ENCODE measurements at regions not wholly inside any gene's neighbourhood (a gene's known extent, or its start where the extent isn't known, plus 50 kb on each side); places are given as distances from the start of the nearest gene placed in this dataset.

GRCh38 chr2:236852977-236853374 lies 232.7 kb upstream of the COPS8 start:
- no peak for TF ChIP-seq CTCF (IDR thresholded peaks at IDR 0.05; ENCODE audit: low read depth, low read length, missing control alignments)
- H3K4me3 ChIP-seq (replicated peaks; ENCODE audit: low read depth, low read length): no peak overlapping the region
- no peak for DNase-seq (ENCODE audit: extremely low read depth, low read depth)

- no peak for TF ChIP-seq CTCF (IDR thresholded peaks at IDR 0.05; ENCODE audit: low read depth, low read length, missing control alignments)
- no peak for DNase-seq (ENCODE audit: extremely low read depth, low read depth)
- no peak overlapping the region for H3K4me3 ChIP-seq (replicated peaks; ENCODE audit: low read depth, low read length)
These were observed 232.1 kb upstream of the COPS8 start for GRCh38 chr2:236853585-236854051.

GRCh38 chr2:236855176-236855865 lies 230.4 kb upstream of the COPS8 start:
- no peak overlapping the region for H3K4me3 ChIP-seq (replicated peaks; ENCODE audit: low read depth, low read length)

GRCh38 chr2:236855866-236856847 lies 229.5 kb upstream of the COPS8 start:
- TF ChIP-seq CTCF (IDR thresholded peaks at IDR 0.05; ENCODE audit: low read depth, low read length, missing control alignments): no peak
- H3K4me3 ChIP-seq (replicated peaks; ENCODE audit: low read depth, low read length): no peak overlapping the region
- DNase-seq (ENCODE audit: extremely low read depth, low read depth): no peak

More at GRCh38 chr2:236855176-236855865, 230.4 kb upstream of the COPS8 start:
- no peak for DNase-seq (ENCODE audit: extremely low read depth, low read depth)
- no peak for TF ChIP-seq CTCF (IDR thresholded peaks at IDR 0.05; ENCODE audit: low read depth, low read length, missing control alignments)

- DNase-seq (ENCODE audit: extremely low read depth, low read depth): no peak
- no peak for TF ChIP-seq CTCF (IDR thresholded peaks at IDR 0.05; ENCODE audit: low read depth, low read length, missing control alignments)
- no peak overlapping the region for H3K4me3 ChIP-seq (replicated peaks; ENCODE audit: low read depth, low read length)
These were observed 228.8 kb upstream of the COPS8 start for GRCh38 chr2:236856848-236857235.

- no peak for TF ChIP-seq CTCF (IDR thresholded peaks at IDR 0.05; ENCODE audit: low read depth, low read length, missing control alignments)
- H3K4me3 ChIP-seq (replicated peaks; ENCODE audit: low read depth, low read length): no peak overlapping the region
- no peak for DNase-seq (ENCODE audit: extremely low read depth, low read depth)
These were observed 228.4 kb upstream of the COPS8 start for GRCh38 chr2:236857246-236857645.
